ENCODE measurements at regions not wholly inside any gene's neighbourhood (a gene's known extent, or its start where the extent isn't known, plus 50 kb on each side); places are given as distances from the start of the nearest gene placed in this dataset.

DNA sequence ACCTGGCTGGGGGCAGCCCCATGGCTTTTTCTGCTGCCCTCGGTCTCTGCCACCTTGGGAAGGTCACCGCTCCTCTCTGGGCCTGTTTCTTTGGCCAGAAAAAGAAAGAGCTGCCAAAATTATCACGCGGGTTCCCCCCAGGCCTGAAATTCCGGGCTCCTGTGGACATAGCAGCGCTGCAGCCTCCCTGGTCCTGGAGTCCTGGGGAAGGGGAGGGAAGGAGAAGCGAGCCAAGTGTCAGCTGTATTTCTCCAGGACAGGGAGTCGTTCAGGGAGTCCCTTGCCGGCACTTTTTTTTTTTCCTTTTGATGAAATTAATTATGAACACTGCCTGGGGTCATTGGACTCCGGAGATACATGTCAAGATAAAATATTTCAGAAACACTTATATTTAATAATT is 152.3 kb upstream of the GPR26 start:
- Histone ChIP-seq H3K4me3 (ENCODE audit: low read length, poor library complexity, severe bottlenecking) (no peak overlapping the region), H2AFZ (ENCODE audit: low read length) (no peak overlapping the region), H3K79me2 (ENCODE audit: insufficient read depth, low read length) (no peaks in the 10 kb centered on the region), H3K4me2 (ENCODE audit: low read depth, low read length, poor library complexity, severe bottlenecking) (no peak overlapping the region), H3K9me3 (ENCODE audit: insufficient read depth, low read depth, low read length) (no peaks in the 10 kb centered on the region; the same call in 1 of the 2 replicates), H3K36me3 (ENCODE audit: insufficient read depth, low read length) (no peaks in the 10 kb centered on the region), H3F3A (ENCODE audit: low read depth) (no peaks in the 10 kb centered on the region), H3K9me2 (replicated peaks; ENCODE audit: low read depth, low read length) (no peaks in the 10 kb centered on the region), H4K20me1 (ENCODE audit: insufficient read depth, low read length, poor library complexity, severe bottlenecking) (no peaks in the 10 kb centered on the region), H3K9ac (ENCODE audit: low read depth, low read length, poor library complexity, severe bottlenecking) (no peak overlapping the region), H3K4me1 (ENCODE audit: insufficient read depth, low read length, poor library complexity, severe bottlenecking) (no peaks in the 10 kb centered on the region), H3K27me3 (ENCODE audit: insufficient read depth, low read length, poor library complexity, severe bottlenecking) (no peaks in the 10 kb centered on the region)
- TF ChIP-seq CTCF (conservative IDR thresholded peaks at IDR 0.05; ENCODE audit: low read length) = no peak
- no peak for TF ChIP-seq EZH2phosphoT487 (IDR thresholded peaks at IDR 0.05; ENCODE audit: borderline replicate concordance)

GRCh38 chr10:123514996-123515395 is 151.2 kb upstream of the GPR26 start:
- Histone ChIP-seq H3K79me2 (ENCODE audit: insufficient read depth, low read length) (no peaks in the 10 kb centered on the region), H3K9me2 (replicated peaks; ENCODE audit: low read depth, low read length) (no peaks in the 10 kb centered on the region), H3K4me3 (ENCODE audit: low read length, poor library complexity, severe bottlenecking) (no peak overlapping the region), H4K20me1 (ENCODE audit: insufficient read depth, low read length, poor library complexity, severe bottlenecking) (no peaks in the 10 kb centered on the region), H3K4me1 (ENCODE audit: insufficient read depth, low read length, poor library complexity, severe bottlenecking) (no peaks in the 10 kb centered on the region), H3K36me3 (ENCODE audit: insufficient read depth, low read length) (no peaks in the 10 kb centered on the region), H2AFZ (ENCODE audit: low read length) (no peak overlapping the region), H3K4me2 (ENCODE audit: low read depth, low read length, poor library complexity, severe bottlenecking) (no peak overlapping the region), H3F3A (ENCODE audit: low read depth) (no peaks in the 10 kb centered on the region), H3K9ac (ENCODE audit: low read depth, low read length, poor library complexity, severe bottlenecking) (no peak overlapping the region), H3K27me3 (ENCODE audit: insufficient read depth, low read length, poor library complexity, severe bottlenecking) (no peaks in the 10 kb centered on the region), H3K9me3 (ENCODE audit: insufficient read depth, low read depth, low read length) (no peaks in the 10 kb centered on the region; the same call in 1 of the 2 replicates)
- TF ChIP-seq CTCF (conservative IDR thresholded peaks at IDR 0.05; ENCODE audit: low read length) (no peak), EZH2phosphoT487 (IDR thresholded peaks at IDR 0.05; ENCODE audit: borderline replicate concordance) (no peak)

DNA sequence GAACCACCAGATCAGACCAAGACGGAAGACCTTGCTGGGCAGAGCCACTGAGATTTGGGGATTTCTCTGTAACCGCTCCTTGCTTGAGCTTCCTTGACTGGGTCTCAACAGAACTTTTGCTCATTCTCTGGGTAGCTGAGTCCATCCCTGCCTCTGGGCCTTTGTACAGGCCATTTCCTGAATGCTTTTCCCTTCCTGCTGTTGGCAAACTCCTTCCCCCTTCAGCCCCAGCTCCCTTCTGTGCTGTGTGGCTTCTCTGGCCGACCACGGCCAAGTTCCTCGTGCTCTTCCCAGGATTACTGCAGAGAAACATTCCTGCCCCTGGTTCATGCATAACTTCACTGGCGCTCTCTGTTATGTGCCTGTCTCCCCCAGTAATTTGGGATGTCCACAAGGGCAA is 150.5 kb upstream of the GPR26 start:
- Histone ChIP-seq H3K4me3 (ENCODE audit: low read length, poor library complexity, severe bottlenecking) (no peak overlapping the region), H3K79me2 (ENCODE audit: insufficient read depth, low read length) (no peaks in the 10 kb centered on the region), H3K9me3 (ENCODE audit: insufficient read depth, low read depth, low read length) (no peaks in the 10 kb centered on the region; the same call in 1 of the 2 replicates), H3K36me3 (ENCODE audit: insufficient read depth, low read length) (no peaks in the 10 kb centered on the region), H3K9me2 (replicated peaks; ENCODE audit: low read depth, low read length) (no peaks in the 10 kb centered on the region), H3K4me1 (ENCODE audit: insufficient read depth, low read length, poor library complexity, severe bottlenecking) (no peaks in the 10 kb centered on the region), H3F3A (ENCODE audit: low read depth) (no peaks in the 10 kb centered on the region), H3K9ac (ENCODE audit: low read depth, low read length, poor library complexity, severe bottlenecking) (no peak overlapping the region), H2AFZ (ENCODE audit: low read length) (no peak overlapping the region), H3K4me2 (ENCODE audit: low read depth, low read length, poor library complexity, severe bottlenecking) (no peak overlapping the region), H3K27me3 (ENCODE audit: insufficient read depth, low read length, poor library complexity, severe bottlenecking) (no peaks in the 10 kb centered on the region), H4K20me1 (ENCODE audit: insufficient read depth, low read length, poor library complexity, severe bottlenecking) (no peaks in the 10 kb centered on the region)
- TF ChIP-seq EZH2phosphoT487 (IDR thresholded peaks at IDR 0.05; ENCODE audit: borderline replicate concordance) (no peak), CTCF (conservative IDR thresholded peaks at IDR 0.05; ENCODE audit: low read length) (no peak)
